Left kidney (tissue), 1 donor: ENCODE measurements at regions not wholly inside any gene's neighbourhood (a gene's known extent, or its start where the extent isn't known, plus 50 kb on each side); places are given as distances from the start of the nearest gene placed in this dataset.
"Not testable (repeated sequence)": the region's sequence is repeated elsewhere in the genome, so short reads cannot be mapped to it uniquely, and the experiment has no call there.

Source experiments
- DNase-seq: peaks from one replicate; pipeline ENCODE4 v3.0.0-alpha.2; 2013

DNA sequence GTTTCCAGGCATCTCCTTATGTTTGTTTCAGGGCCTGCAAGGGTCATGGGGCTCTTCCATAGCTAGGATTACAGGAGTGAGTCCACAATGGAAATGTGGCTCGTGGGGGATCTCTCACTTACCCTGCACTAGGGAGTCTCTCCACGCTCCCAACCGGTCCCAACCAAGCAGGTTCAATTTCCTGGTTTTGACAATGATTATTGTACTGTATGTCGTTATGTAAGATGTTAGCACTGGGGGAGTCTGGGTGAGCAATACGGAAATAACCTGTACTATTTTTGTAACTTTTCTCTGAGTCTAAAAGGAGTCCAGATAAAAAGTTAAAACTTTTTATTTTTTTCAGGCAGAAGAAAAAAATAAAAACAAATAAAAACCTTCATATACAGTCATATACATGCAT lies 325.7 kb upstream of the RGS6 start:
- DNase-seq: no peak

DNA sequence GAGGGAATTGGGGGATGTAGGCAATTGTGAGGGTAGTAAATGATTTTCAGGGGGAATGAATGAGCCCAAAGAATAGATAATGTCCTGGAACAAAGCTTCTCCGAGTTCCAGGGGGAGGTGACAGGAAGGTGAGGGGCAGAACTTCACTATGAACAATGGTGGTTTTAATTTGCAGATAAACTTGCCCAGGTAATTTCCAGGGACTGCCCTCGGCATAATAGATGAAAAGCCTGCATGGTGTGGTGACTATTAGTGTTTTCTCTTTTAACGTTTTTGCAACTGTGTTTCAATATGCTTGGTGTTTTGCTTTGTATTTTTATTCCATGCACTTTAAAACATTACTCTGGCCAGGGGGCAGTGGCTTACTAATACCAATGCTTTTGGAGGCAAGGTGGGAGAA lies 325.2 kb upstream of the RGS6 start:
- DNase-seq: no peak

DNA sequence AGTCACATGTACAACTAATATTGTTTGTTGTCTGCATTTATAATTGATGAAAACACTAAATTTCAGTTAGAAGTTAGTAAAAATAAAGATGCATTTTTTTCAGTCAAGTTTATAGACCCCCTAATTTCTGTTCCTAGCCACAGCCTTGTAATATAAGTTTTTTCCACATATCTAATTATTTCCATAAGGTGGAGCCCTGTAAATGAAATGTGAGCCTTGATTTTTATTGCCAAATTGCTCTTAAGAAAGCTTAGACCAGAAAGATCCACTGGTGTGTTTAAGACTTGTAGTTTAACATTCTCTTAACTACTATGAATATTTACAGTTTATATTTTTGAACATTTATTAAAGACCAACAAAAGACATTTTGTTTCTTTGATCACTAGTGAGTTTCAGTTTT lies 322.1 kb upstream of the RGS6 start:
- no peak for DNase-seq

DNA sequence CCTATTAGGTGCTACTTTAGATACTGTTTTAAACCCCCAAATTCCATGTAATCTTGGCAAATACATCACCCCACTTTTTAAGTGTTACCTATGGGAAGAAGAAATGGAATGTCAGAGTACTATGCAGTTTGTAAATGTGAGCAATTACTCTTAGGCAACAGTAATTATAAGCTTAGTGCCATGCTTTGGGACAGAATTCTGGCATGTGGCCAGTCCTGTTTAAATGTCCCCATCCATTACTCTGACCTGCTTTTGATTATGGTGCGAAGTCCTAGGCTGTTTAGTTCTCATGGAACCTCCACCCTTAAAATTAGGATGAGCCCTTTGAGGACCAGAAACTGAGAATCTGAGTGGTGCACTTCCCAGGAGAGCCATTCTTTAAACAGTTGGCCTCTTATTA lies 321.4 kb upstream of the RGS6 start:
- no peak for DNase-seq

DNA sequence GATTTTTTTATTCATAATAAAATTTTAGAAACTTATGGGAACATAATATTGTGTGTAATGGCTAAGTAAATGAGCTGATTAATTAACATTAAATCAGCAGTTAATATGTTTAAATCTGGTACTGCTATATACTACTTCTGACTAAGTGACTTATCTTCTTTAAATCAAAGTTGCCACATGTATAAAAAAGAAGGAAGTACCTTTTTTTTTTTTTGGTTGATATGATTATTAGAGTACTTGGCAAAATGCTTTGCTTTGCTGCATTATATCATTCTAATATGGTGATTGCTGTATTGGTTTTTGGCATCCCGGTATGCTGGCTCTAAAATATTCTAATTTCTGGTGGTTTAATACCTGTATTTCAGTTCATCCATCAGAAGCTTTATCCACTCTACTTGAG lies 319.1 kb upstream of the RGS6 start:
- no peak for DNase-seq

DNA sequence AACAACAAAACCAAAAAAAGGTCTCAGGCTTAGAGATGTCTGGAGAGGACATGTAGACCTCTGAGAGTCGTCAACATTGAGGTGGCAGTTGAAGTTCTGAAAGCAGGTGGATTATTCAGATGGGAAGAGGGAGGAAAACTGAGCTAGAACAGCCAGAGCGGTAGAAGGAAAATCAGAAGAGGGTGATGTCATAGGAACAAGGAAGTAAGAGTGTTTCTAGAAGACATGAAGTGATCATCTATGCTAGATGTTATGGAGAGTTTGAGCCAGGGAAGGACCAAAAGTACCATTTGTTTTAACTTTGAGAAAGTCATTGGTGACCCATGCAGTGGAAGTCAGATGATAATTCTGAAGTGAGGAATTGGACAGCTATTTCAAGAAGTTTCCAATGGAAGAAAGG lies 316.2 kb upstream of the RGS6 start:
- DNase-seq: no peak

DNA sequence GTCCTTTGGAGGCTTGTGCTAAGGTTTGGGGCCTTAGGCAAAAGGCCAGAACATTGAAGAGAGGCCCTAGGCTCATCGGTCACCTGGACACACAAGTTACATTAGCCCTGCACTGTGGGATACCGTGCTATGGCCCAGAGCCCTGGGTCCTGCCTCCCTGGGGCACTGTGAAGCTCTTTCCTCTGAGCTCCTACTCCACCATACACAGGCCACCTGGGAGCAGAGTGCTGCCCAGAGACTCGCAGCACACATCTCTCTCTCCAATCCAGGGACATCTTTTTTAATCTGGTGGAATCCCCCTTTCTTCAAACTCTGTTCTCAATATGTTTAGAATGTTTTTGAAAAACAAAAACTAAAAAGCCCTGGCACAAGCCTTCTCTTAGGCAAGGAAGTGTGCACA lies 314.2 kb upstream of the RGS6 start:
- no peak for DNase-seq

DNA sequence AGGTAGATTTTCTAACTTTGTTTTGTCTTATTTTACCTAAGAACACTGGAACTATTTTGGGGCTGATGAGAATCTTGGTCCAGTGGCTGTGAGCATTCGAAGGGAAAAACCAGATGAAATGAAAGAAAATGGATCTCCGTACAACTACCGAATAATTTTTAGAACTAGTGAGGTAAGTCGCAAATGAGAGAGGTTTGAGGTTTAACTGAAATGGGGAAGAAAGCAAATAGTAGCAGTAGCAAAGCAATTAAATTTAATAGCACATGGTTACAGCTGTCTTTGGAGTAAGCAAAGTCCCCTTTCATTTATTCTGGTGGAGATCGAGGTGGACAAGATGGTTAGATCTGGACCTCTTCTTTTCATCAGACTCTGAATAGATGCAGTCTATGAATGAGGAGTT lies 313.5 kb upstream of the RGS6 start:
- no peak for DNase-seq

DNA sequence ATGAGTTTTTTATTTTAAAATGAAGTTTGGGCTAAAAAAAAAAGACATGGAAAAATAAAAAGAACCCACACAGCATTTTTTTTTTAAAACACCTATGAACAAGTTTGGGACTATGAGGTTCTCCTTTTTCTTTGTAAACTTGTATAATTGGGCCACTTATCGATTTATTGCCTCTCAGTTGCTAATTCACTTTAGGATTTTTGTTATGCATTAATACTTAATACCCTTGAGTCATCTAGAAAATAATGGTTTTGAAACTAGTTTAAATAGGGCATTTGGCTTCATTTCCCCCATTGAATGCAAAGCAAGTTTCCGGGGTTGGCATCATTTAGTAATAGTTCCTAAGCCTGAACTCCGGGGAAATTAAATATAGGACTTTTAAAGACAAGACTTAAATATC lies 312.8 kb upstream of the RGS6 start:
- no peak for DNase-seq

DNA sequence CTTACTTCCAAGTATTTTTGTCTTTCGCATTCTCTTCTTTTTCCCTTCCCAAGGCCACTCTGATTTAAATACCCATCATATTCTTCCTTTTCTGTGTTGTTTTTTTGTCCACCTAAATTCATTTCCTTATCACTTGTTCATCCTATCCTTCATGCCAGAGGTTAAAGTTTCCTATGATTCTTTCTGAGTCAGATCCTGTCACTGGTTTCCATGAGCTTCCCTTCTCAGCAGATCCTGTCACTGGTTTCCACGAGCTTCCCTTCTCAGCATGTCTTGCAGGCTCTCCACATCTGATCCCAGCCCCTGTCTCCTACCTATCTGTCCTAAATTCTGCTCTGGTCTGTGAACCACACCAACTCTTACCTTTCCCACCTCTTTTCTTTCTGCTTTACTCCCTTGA lies 311.8 kb upstream of the RGS6 start:
- no peak for DNase-seq

DNA sequence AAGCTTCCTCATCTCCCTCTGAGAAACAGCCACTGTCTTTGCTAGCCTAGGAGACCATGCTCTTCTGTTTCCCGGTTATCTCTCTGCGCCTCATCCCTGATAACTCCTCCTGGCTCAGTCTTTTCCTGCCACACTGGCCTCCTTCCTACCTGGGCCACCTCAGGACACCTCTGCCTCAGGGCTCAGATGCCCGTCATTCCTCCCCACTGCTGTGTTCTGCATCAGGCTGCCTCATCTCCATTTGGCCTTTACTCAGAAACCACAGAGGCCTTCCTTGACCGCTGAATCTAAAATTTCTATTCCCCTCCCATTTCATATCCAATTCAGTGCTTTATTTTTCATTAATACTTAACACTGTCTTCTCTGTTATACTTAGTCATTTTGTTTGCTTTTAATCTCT lies 311.0 kb upstream of the RGS6 start:
- DNase-seq: no peak

DNA sequence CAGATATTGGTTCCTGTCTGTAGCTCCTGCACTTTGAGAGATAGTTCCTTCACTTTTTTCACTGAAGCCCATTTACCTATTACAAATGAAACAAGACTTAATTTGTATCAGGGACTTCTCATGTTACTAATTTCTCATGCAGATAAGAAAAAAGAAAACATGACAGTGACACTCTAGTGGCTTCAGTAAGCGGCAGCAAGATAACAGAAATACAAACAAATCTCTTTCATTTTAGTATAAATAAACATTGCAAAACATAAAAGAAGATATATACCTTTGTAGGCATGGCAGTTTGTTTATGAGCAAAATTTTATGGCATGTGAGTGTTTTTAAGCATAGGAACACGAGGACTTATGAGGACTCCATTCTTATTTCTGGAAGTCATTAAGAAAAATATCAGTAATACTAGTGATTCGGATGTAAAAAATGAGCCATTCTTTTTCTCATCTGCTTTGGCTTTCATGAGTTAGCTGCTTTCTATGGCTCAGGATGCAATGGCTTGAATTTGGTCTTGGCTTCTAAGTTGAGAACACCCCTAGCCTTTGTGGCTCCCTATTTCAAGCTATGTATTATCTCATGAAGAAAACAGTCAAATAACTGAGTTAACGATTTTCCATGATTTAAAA lies 310.1 kb upstream of the RGS6 start:
- no peak for DNase-seq

DNA sequence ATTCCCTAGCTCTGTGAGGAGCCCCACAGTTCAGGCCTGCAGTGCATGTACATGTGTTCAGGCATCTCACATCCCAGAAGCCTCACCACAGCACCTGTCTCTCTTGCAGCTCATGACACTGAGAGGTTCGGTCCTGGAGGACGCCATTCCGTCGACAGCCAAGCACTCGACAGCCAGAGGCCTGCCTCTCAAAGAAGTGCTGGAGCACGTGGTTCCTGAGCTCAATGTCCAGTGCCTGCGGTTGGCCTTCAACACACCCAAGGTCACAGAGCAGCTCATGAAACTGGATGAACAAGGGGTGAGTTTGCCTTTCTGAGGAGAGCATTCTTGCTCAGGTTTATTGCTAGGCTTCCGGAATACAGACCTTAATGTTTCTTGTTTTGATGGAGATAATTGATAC lies 308.3 kb upstream of the RGS6 start:
- DNase-seq: no peak

DNA sequence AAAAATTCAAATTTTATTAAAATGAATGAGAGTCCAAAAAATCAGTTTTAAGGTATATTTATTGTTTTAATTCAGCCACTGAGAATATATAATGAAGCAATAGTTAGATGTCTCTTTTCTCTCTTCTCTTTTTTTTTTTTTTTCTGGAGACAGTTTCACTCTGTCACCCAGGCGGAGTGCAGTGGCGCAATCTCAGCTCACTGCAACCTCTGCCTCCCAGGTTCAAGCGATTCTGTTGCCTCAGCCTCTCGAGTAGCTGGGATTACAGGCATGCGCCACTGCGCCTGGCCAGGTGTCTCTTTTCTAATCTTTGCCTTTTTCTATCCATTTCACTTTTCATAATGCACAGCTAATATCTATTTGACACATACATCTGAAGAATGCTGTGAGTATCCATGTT lies 307.1 kb upstream of the RGS6 start:
- peak; percentile 12 for DNase-seq

DNA sequence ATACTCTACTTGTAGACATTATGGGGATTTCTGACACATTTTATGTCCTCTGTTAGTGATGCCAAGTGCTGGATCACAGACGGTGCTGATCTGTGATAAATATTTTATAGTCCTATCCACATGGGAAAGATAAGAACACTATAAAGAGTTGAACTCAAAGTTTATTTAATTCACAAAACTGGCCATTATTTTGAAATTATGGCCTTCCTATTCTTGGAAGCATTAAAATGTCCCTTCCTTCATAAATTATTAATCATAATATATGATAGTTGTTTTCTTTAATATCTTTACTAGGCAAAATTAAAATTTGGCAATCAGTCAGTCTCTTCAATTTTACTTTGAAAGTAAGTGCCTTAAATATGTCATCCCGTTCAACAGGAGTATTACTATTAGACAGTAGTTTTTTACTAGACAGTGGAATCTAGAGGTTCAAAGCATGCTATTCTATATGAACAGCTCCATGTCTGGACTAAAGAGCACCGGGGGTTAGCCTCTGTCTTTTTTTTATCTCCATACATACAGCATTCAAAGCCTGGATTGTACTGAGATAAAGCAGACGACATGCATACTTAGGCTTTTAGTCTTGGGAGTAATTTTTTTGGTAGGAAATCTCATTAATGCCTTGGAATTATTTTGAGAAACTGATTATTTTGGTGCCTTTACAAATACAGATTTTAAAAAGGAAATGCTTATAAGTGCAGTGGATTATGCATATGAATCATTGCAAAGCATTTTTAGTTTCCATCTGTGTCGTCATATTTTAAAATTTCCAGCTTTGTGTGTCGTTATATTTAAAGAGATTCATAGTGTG lies 306.1 kb upstream of the RGS6 start:
- DNase-seq: peak; percentile 43

DNA sequence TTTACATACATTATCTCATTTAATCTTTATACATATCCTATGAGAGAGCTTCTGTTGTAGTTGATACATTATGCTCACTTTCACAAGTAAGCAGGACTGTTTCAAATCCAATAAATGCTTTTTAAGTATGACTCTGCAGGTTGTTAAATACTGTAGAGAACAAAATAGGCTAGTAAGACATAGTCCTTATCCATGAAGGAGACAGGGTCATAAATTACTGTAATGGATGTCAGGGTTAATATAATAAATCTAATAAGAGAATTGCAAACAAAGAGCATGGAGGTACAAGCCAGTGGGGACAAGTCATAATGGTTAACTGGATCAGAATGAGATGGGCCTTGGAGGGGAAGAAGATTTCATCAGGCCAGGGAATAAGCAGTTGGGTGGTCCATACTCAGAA lies 303.8 kb upstream of the RGS6 start:
- DNase-seq: no peak

DNA sequence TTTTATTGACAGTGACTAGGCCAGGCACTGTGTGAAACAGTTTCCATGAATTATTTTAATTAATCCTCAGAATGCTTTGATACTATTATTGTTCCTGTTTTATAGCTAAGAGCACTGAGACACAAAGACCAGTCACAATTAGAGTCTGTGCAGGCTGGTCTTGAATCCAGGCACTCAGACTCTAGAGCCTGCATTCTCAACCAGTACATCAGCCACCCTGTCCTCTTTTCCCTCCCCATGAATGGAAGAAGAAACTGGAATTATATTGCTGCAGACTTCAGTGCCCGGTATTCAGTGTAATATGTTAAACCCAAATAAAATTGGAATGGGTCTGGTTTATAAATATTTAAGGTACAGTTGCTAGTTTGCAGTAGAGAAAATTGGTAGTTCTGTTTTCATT lies 303.0 kb upstream of the RGS6 start:
- DNase-seq: no peak

DNA sequence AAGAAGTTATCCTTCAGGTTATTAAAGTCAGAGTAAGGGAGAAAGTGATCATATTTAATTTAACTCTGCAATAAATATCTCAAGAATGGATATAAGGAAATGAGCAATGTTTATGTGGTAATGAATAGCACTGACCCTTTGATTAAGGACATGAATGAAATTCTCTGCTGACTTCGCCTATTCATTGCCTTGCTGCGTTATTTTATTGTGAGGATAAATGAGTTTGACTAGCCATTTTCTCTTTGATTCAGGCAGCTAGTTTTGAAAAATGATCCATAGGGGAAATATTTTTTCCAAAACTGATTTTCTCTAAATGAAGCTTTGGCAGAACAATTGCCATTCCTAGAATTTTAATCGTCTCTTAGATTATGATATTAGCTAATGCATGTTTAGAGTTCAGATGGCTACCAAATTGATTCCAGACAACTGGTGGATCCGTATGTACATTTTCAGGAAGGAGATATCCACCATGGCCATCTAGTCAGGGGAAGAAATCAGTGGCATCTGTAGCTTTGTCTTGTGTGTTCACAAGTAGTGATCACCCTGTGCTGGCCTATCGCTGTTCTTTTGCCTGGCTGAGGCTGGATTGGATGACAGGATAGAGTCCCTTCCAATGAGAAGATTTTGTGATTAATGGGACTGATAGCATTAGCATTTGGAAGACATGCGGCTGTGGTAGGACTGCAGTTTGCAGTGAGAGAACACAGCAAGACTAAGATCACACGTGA lies 302.3 kb upstream of the RGS6 start:
- DNase-seq: no peak

DNA sequence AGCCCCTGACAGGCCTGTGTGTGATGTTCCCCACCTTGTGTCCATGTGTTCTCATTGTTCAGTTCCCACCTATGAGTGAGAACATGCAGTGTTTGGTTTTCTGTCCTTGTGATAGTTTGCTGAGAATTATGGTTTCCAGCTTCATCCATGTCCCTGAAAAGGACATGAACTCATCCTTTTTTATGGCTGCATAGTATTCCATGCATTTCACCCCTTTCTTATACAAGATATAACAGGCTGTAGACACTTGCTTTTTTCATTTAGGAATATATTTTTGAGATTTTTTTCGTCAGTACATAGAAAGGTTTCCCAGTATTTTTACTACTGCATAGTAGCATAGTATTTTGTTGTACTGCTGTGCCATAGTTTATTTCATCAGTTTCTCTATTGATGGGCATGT lies 301.2 kb upstream of the RGS6 start:
- DNase-seq: not testable (repeated sequence)

DNA sequence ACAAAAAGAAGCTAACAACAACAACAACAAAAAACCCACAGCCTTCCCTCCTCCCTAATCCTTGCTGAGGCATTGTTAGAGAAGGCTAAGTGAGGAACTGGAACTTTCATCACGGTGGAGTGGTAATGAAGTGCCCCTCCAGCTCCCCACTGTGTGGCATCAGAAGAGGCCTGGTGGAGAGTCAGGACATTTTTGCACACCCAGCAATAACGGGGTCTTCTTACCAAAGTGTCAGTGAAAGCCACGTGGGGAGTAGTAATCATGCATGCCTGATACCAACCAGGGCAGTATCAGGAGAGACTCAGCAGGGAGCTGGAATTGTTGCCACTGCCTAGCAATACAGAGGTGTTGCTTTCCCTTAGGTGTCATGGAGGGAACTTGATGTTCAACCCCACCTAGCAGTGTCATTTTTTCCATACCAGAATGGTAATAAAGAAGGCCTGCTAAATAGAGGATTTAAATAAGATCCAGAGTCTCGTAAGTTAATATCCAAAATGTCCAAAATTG lies 299.7 kb upstream of the RGS6 start:
- no peak for DNase-seq

DNA sequence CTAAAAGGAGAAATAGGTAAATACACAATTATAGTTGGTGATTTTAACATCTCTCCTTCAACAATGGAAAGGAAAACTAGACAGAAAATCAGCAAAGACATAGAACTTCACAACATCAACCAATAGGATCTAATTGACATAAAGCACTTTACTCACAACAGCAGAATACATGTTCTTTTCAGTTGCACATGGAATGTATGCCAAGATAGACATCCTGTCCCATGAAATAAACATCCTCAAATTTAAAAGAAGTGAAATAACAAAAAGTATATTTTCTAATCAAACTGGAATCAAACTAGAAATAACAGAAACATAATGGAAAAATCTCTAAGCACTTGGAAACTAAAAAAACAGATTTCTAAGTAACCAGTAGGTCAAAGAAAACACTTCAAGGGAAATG lies 296.2 kb upstream of the RGS6 start:
- DNase-seq: no peak

DNA sequence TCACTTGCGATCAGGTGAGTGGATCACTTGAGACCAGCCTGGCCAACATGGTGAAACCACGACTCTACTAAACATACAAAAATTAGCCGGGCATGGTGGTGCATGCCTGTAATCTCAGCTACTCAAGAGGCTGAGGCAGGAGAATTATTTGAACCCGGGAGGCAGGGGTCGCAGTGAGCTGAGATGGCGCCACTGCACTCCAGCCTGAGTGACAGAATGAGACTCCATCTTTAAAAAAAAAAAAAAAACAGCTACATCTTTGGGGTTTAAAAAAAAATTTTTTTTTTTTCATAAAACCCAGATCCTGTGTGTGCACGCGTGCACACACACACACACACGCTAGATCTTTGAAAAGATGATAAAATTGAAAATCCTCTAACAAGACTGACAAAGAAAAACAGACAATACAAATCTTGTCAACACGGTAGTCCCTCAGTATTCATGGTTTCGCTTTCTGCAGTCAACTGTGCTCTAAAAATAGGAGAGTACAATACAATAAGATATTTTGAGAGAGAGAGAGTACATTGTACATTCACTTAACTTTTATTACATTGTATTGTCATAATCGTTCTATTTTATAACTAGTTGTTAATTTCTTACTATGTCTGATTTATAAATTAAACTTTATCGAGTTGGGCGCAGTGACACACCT lies 295.3 kb upstream of the RGS6 start:
- no peak for DNase-seq
